Peyer's patch (tissue), 4 donors: ENCODE measurements at regions not wholly inside any gene's neighbourhood (a gene's known extent, or its start where the extent isn't known, plus 50 kb on each side); places are given as distances from the start of the nearest gene placed in this dataset.

Experiments
- POLR2A ChIP-seq, 2 donors: fragments of 450-650 bp; IDR thresholded peaks; one replicate each; pipeline ENCODE4 v1.5.1; 2017; ENCODE audit warnings: antibody characterized with exemption in 2 of 2, mild to moderate bottlenecking in 2 of 2, moderate library complexity in 2 of 2
- TF ChIP-seq, protein P1 (sequence below), 6 experiments: fragments of 450-650 bp in 4 of 6; fragments of 200-600 bp in 2 of 6; sonication (generic) in 1 of 6; IDR thresholded peaks; one replicate each; pipeline ENCODE4 v1.5.1; 2017 to 2019; ENCODE audit warnings: antibody characterized with exemption in 6 of 6, mild to moderate bottlenecking in 3 of 6, moderate library complexity in 1 of 6

DNA sequence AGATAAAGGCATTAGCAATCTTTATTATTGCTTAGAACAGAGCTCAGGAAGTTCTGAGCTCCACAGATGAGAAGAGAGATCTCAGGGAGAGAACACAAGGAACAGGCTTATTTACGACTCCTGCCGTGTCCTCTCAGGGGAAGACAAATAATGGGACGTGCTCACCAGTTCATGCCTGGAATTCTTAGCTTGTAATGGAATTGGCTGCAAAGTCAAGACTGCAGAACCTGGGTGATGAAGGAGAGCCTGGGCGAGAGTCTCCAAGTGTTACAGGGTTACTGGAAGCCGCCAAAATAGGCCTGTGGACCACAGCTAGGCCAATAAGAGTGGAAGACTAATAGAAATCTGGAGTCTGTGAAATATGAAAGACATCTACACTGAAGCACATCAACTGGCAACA is 174.5 kb upstream of the ADAMTSL1 start:
- TF ChIP-seq POLR2A (IDR thresholded peaks at IDR 0.05) = no peak
- TF ChIP-seq, protein P1, sequence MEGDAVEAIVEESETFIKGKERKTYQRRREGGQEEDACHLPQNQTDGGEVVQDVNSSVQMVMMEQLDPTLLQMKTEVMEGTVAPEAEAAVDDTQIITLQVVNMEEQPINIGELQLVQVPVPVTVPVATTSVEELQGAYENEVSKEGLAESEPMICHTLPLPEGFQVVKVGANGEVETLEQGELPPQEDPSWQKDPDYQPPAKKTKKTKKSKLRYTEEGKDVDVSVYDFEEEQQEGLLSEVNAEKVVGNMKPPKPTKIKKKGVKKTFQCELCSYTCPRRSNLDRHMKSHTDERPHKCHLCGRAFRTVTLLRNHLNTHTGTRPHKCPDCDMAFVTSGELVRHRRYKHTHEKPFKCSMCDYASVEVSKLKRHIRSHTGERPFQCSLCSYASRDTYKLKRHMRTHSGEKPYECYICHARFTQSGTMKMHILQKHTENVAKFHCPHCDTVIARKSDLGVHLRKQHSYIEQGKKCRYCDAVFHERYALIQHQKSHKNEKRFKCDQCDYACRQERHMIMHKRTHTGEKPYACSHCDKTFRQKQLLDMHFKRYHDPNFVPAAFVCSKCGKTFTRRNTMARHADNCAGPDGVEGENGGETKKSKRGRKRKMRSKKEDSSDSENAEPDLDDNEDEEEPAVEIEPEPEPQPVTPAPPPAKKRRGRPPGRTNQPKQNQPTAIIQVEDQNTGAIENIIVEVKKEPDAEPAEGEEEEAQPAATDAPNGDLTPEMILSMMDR (IDR thresholded peaks at IDR 0.05) = no peak
